H9 (cell line): ENCODE measurements at regions not wholly inside any gene's neighbourhood (a gene's known extent, or its start where the extent isn't known, plus 50 kb on each side); places are given as distances from the start of the nearest gene placed in this dataset.

ENCODE experiments used
- DNase-seq: peaks from one replicate; pipeline ENCODE4 v3.0.0-alpha.2; 2017
- H2AFZ ChIP-seq: one replicate; pipeline ENCODE4 v1.6.1; 2013; ENCODE audit warnings: mild to moderate bottlenecking, low read length, control low read depth, moderate library complexity
- H2AK5ac ChIP-seq: 2 replicates; pipeline ENCODE4 v1.6.1; 2013; ENCODE audit warnings: low read length, control low read depth, mixed read lengths; ENCODE audit not compliant: insufficient read length
- H2BK120ac ChIP-seq: one replicate; pipeline ENCODE4 v1.6.1; 2013; ENCODE audit warnings: low read depth, mild to moderate bottlenecking, low read length, control low read depth, inconsistent platforms; ENCODE audit not compliant: poor library complexity, severe bottlenecking
- H2BK12ac ChIP-seq: 2 replicates; pipeline ENCODE4 v1.6.1; 2013; ENCODE audit warnings: low read length, control low read depth, mixed read lengths, low read depth; ENCODE audit not compliant: insufficient read length
- H2BK15ac ChIP-seq: 2 replicates; pipeline ENCODE4 v1.6.1; 2013; ENCODE audit warnings: low read depth, low read length, control low read depth
- H2BK20ac ChIP-seq: one replicate; pipeline ENCODE4 v1.6.1; 2013; ENCODE audit warnings: low read depth, mild to moderate bottlenecking, low read length, control low read depth, inconsistent platforms; ENCODE audit not compliant: poor library complexity, severe bottlenecking
- H2BK5ac ChIP-seq: 2 replicates; pipeline ENCODE4 v1.6.1; 2013; ENCODE audit warnings: low read length, control low read depth, mixed read lengths; ENCODE audit not compliant: insufficient read length
- H3K14ac ChIP-seq: 2 replicates; pipeline ENCODE4 v1.6.1; 2013; ENCODE audit warnings: low read length, control low read depth; ENCODE audit not compliant: insufficient read depth
- H3K18ac ChIP-seq: 2 replicates; pipeline ENCODE4 v1.6.1; 2013; ENCODE audit warnings: low read depth, mild to moderate bottlenecking, mixed read lengths, low read length, control low read depth; ENCODE audit not compliant: insufficient read length
- H3K23ac ChIP-seq: 2 replicates; pipeline ENCODE4 v1.6.1; 2013; ENCODE audit warnings: low read length, control low read depth, mixed read lengths, low read depth; ENCODE audit not compliant: insufficient read length
- H3K23me2 ChIP-seq: 2 replicates; pipeline ENCODE4 v1.6.1; 2013; ENCODE audit warnings: low read depth, mild to moderate bottlenecking, mixed read lengths, low read length, control low read depth; ENCODE audit not compliant: insufficient read length, poor library complexity, severe bottlenecking
- H3K27ac ChIP-seq: 2 replicates; pipeline ENCODE4 v1.5.1; 2013; ENCODE audit warnings: low read length, control low read depth, mixed read lengths, low read depth; ENCODE audit not compliant: insufficient read length
- H3K27me3 ChIP-seq: 2 replicates; pipeline ENCODE4 v1.6.1; 2013; ENCODE audit warnings: low read length, control low read depth, inconsistent platforms; ENCODE audit not compliant: insufficient read depth
- H3K4ac ChIP-seq: 2 replicates; pipeline ENCODE4 v1.6.1; 2013; ENCODE audit warnings: low read depth, mild to moderate bottlenecking, control low read depth, inconsistent platforms, low read length, moderate library complexity
- H3K4me1 ChIP-seq: 2 replicates; pipeline ENCODE4 v1.6.1; 2013; ENCODE audit warnings: low read length, control low read depth, inconsistent platforms; ENCODE audit not compliant: insufficient read depth
- H3K4me2 ChIP-seq: 2 replicates; pipeline ENCODE4 v1.6.1; 2013; ENCODE audit warnings: low read length, control low read depth, mixed read lengths; ENCODE audit not compliant: insufficient read length, insufficient read depth
- H3K56ac ChIP-seq: 2 replicates; pipeline ENCODE4 v1.6.1; 2013; ENCODE audit warnings: low read depth, mild to moderate bottlenecking, mixed read lengths, low read length, control low read depth; ENCODE audit not compliant: insufficient read length
- H3K79me1 ChIP-seq: 2 replicates; pipeline ENCODE4 v1.6.1; 2013; ENCODE audit warnings: low read depth, mild to moderate bottlenecking, moderate library complexity, low read length, control low read depth, inconsistent platforms; ENCODE audit not compliant: insufficient read depth, poor library complexity, severe bottlenecking
- H3K79me2 ChIP-seq: 2 replicates; pipeline ENCODE4 v1.6.1; 2013; ENCODE audit warnings: low read length, control low read depth, inconsistent platforms; ENCODE audit not compliant: insufficient read depth
- H3K9ac ChIP-seq: 2 replicates; pipeline ENCODE4 v1.6.1; 2013; ENCODE audit warnings: low read length, control low read depth, mixed read lengths; ENCODE audit not compliant: insufficient read length; ENCODE audit errors: extremely low read depth
- H3K9me3 ChIP-seq: one replicate; pipeline ENCODE4 v1.6.1; 2013; ENCODE audit warnings: low read depth, low read length, inconsistent platforms; ENCODE audit not compliant: control insufficient read depth
- H3T11ph ChIP-seq: one replicate; pipeline ENCODE4 v1.6.1; 2013; ENCODE audit warnings: mild to moderate bottlenecking, low read length, control low read depth, inconsistent platforms
- H4K20me1 ChIP-seq: one replicate; pipeline ENCODE4 v1.6.1; 2013; ENCODE audit not compliant: control insufficient read depth, insufficient read length, insufficient read depth
- H4K5ac ChIP-seq: 2 replicates; pipeline ENCODE4 v1.6.1; 2013; ENCODE audit warnings: low read depth, mild to moderate bottlenecking, mixed read lengths, low read length, control low read depth; ENCODE audit not compliant: insufficient read length
- H4K8ac ChIP-seq: replicated peaks from 2 replicates; pipeline ENCODE4 v1.6.1; 2013; ENCODE audit warnings: low read length, control low read depth, mixed read lengths, low read depth; ENCODE audit not compliant: insufficient read length
- H4K91ac ChIP-seq: 2 replicates; pipeline ENCODE4 v1.6.1; 2013; ENCODE audit warnings: low read depth, mild to moderate bottlenecking, moderate library complexity, mixed read lengths, low read length, control low read depth; ENCODE audit not compliant: insufficient read length
- H3K27ac Mint-ChIP-seq, 3 experiments: 2 replicates in 2 of 3; 3 replicates in 1 of 3; pipeline ENCODE4 v1.8.0; 2020 to 2021; ENCODE audit warnings: mixed read lengths in 3 of 3, mild to moderate bottlenecking in 1 of 3, moderate library complexity in 1 of 3
- H3K27me3 Mint-ChIP-seq: 2 replicates; pipeline ENCODE4 v1.8.0; 2021; ENCODE audit warnings: low read depth, mild to moderate bottlenecking, moderate library complexity, mixed read lengths
- H3K36me3 Mint-ChIP-seq, 3 experiments: 2 replicates in 2 of 3; 3 replicates in 1 of 3; pipeline ENCODE4 v1.8.0; 2020 to 2021; ENCODE audit warnings: low read depth in 3 of 3, mixed read lengths in 3 of 3; ENCODE audit not compliant: insufficient read depth in 1 of 3
- H3K4me1 Mint-ChIP-seq, 2 experiments: 2 replicates each; pipeline ENCODE4 v1.8.0; 2020; ENCODE audit warnings: mixed read lengths in 2 of 2
- H3K4me3 Mint-ChIP-seq, 2 experiments: 2 replicates in 1 of 2; 3 replicates in 1 of 2; pipeline ENCODE4 v1.8.0; 2020 to 2021; ENCODE audit warnings: mild to moderate bottlenecking in 2 of 2, mixed read lengths in 2 of 2, moderate library complexity in 1 of 2
- H3K9me3 Mint-ChIP-seq, 2 experiments: 2 replicates in 1 of 2; 3 replicates in 1 of 2; pipeline ENCODE4 v1.8.0; 2020; ENCODE audit warnings: mild to moderate bottlenecking in 2 of 2, mixed read lengths in 2 of 2, moderate library complexity in 1 of 2
- CTCF ChIP-seq: fragments of 200-600 bp; sonication (generic); conservative IDR thresholded peaks from 3 replicates; pipeline ENCODE4 v1.8.0; 2021; ENCODE audit warnings: antibody characterized with exemption, mild to moderate bottlenecking
- WGBS: extraction: QIAGEN DNeasy Blood & Tissue Kit; methylation state at CpG from one replicate; pipeline ENCODE4 v1.1.7; 2013; ENCODE audit warnings: missing lambda C conversion rate, low lambda C conversion rate, mixed read lengths; ENCODE audit not compliant: insufficient read length; ENCODE audit errors: extremely low coverage; 5-methylcytosine and 5-hydroxymethylcytosine counted together

GRCh38 chr19:34574704-34575103 lies 93.1 kb downstream of the WTIP start:
- Histone ChIP-seq H2AK5ac (no peak overlapping the region), H4K8ac (no peak overlapping the region), H3K14ac (no peak overlapping the region), H4K5ac (no peak overlapping the region), H3K4ac (no peak overlapping the region), H3K18ac (no peak overlapping the region), H3K56ac (no peak overlapping the region), H3K23me2 (peaks cover 3% of the 10 kb centered on the region), H4K20me1 (no peaks in the 10 kb centered on the region), H2AFZ (no peak overlapping the region), H2BK20ac (no peak overlapping the region), H3K27ac (no peak overlapping the region), H4K91ac (no peak overlapping the region), H3K4me1 (no peaks in the 10 kb centered on the region), H2BK12ac (no peak overlapping the region), H2BK5ac (no peak overlapping the region), H3K9ac (no peak overlapping the region), H3T11ph (no peak overlapping the region), H3K27me3 (no peaks in the 10 kb centered on the region), H3K79me2 (no peaks in the 10 kb centered on the region), H2BK15ac (no peak overlapping the region), H3K23ac (no peak overlapping the region), H3K4me2 (no peak overlapping the region), H3K79me1 (no peaks in the 10 kb centered on the region), H2BK120ac (no peak overlapping the region), H3K9me3 (no peaks in the 10 kb centered on the region)
- H3K4me3 Mint-ChIP-seq, result no peak overlapping the region
- H3K27ac Mint-ChIP-seq, result no peak overlapping the region
- no peak for TF ChIP-seq CTCF
- H3K27me3 Mint-ChIP-seq, result peaks cover 3% of the 10 kb centered on the region; the same call in 1 of the 2 replicates
- WGBS, result no CpG with 5 or more reads among the region's 3 CpGs
- H3K4me1 Mint-ChIP-seq, result no peaks in the 10 kb centered on the region
- H3K9me3 Mint-ChIP-seq, result peaks cover 25 to 90% of the 10 kb centered on the region in 2 experiments
- no peak for DNase-seq
- peaks cover 0 to 8% (median 6%) of the 10 kb centered on the region in 3 experiments; a peak in 5 of 7 replicates for H3K36me3 Mint-ChIP-seq
